Peyer's patch (tissue), 4 donors: ENCODE measurements at regions not wholly inside any gene's neighbourhood (a gene's known extent, or its start where the extent isn't known, plus 50 kb on each side); places are given as distances from the start of the nearest gene placed in this dataset.

Experiments
- CTCF ChIP-seq, 6 experiments: fragments of 450-650 bp in 4 of 6; fragments of 200-600 bp in 2 of 6; sonication (generic) in 1 of 6; IDR thresholded peaks; one replicate each; pipeline ENCODE4 v1.5.1; 2017 to 2019; ENCODE audit warnings: antibody characterized with exemption in 6 of 6, mild to moderate bottlenecking in 3 of 6, moderate library complexity in 1 of 6
- POLR2A ChIP-seq, 2 donors: fragments of 450-650 bp; IDR thresholded peaks; one replicate each; pipeline ENCODE4 v1.5.1; 2017; ENCODE audit warnings: antibody characterized with exemption in 2 of 2, mild to moderate bottlenecking in 2 of 2, moderate library complexity in 2 of 2

GRCh38 chr20:22333885-22334545, 250.4 kb downstream of the FOXA2 start:
- TF ChIP-seq POLR2A (IDR thresholded peaks at IDR 0.05) (no peak), CTCF (IDR thresholded peaks at IDR 0.05) (peak in 4 of 6 experiments; percentile 46 to 64 (median 60))
